IMR-90 (cell line): ENCODE measurements at regions not wholly inside any gene's neighbourhood (a gene's known extent, or its start where the extent isn't known, plus 50 kb on each side); places are given as distances from the start of the nearest gene placed in this dataset.

Experiments used
- ATAC-seq: fragments of 200-7000 bp; cut with Tn5 transposase; 2 replicates; pipeline ENCODE4 v1.9.1; 2020; ENCODE audit warnings: low read depth, mild to moderate bottlenecking, moderate library complexity
- BruUV-seq: library from RNA; stranded (reverse); fragments of 400-500 nt; replicated peaks from 2 replicates; lab custom pipeline; 2021; lab: Mats Ljungman, UMichigan
- CTCF ChIA-PET: fragments of 300-600 bp; formaldehyde crosslinking; extraction: SDS; loops from one replicate; lab custom pipeline; 2021; ENCODE audit warnings: antibody characterized with exemption; lab: Yijun Ruan, JAX
- POLR2A ChIA-PET: fragments of 300-600 bp; sonication (Branson Sonifier 250); formaldehyde crosslinking; loops from one replicate; lab custom pipeline; 2022; ENCODE audit warnings: antibody characterized with exemption; ENCODE audit not compliant: unreplicated experiment; lab: Charles Lee
- DNase-seq: peaks from one replicate; pipeline ENCODE4 v3.0.0; 2013
- H2AFZ ChIP-seq: replicated peaks from 2 replicates; pipeline ENCODE3; 2013; ENCODE audit warnings: low read length, mild to moderate bottlenecking; ENCODE audit not compliant: poor library complexity
- H2AK5ac ChIP-seq: 2 replicates; pipeline ENCODE4 v1.6.1; 2013; ENCODE audit warnings: low read depth, low read length, inconsistent platforms
- H2AK9ac ChIP-seq: replicated peaks from 2 replicates; pipeline ENCODE3; 2013; ENCODE audit warnings: mild to moderate bottlenecking, low read depth, low read length, moderate library complexity; ENCODE audit not compliant: poor library complexity
- H2BK120ac ChIP-seq: 2 replicates; pipeline ENCODE4 v1.6.1; 2013; ENCODE audit warnings: low read depth, low read length, inconsistent platforms
- H2BK15ac ChIP-seq: 3 replicates; pipeline ENCODE4 v1.6.1; 2013; ENCODE audit warnings: low read depth, low read length, inconsistent platforms
- H2BK20ac ChIP-seq: 2 replicates; pipeline ENCODE4 v1.6.1; 2013; ENCODE audit warnings: low read depth, mild to moderate bottlenecking, inconsistent platforms, low read length, moderate library complexity
- H2BK5ac ChIP-seq: 2 replicates; pipeline ENCODE4 v1.6.1; 2013; ENCODE audit warnings: mild to moderate bottlenecking, low read depth, low read length, inconsistent platforms; ENCODE audit not compliant: poor library complexity, severe bottlenecking
- H3K14ac ChIP-seq: replicated peaks from 2 replicates; pipeline ENCODE4 v1.6.1; 2013; ENCODE audit warnings: low read depth, low read length, inconsistent platforms
- H3K18ac ChIP-seq: 2 replicates; pipeline ENCODE4 v1.6.1; 2013; ENCODE audit warnings: low read depth, low read length, control low read depth
- H3K23ac ChIP-seq: 2 replicates; pipeline ENCODE4 v1.6.1; 2013; ENCODE audit warnings: low read depth, low read length, inconsistent platforms
- H3K27ac ChIP-seq: 2 replicates; pipeline ENCODE4 v1.5.1; 2013; ENCODE audit warnings: mild to moderate bottlenecking, control low read depth, low read length; ENCODE audit not compliant: insufficient read depth
- H3K27me3 ChIP-seq: 2 replicates; pipeline ENCODE4 v1.6.1; 2013; ENCODE audit warnings: low read length; ENCODE audit not compliant: control insufficient read depth, insufficient read depth
- H3K36me3 ChIP-seq: 2 replicates; pipeline ENCODE4 v1.6.1; 2013; ENCODE audit warnings: low read length, mixed read lengths; ENCODE audit not compliant: control insufficient read depth, insufficient read depth
- H3K4ac ChIP-seq: 2 replicates; pipeline ENCODE4 v1.6.1; 2013; ENCODE audit warnings: low read depth, low read length, inconsistent platforms
- H3K4me1 ChIP-seq: 2 replicates; pipeline ENCODE4 v1.6.1; 2013; ENCODE audit warnings: low read length, mixed read lengths; ENCODE audit not compliant: control insufficient read depth, insufficient read depth
- H3K4me2 ChIP-seq: 2 replicates; pipeline ENCODE4 v1.6.1; 2013; ENCODE audit warnings: low read depth, mild to moderate bottlenecking, control low read depth, low read length, moderate library complexity
- H3K4me3 ChIP-seq: 2 replicates; pipeline ENCODE4 v1.5.1; 2013; ENCODE audit warnings: low read depth, mild to moderate bottlenecking, control low read depth, low read length, moderate library complexity; ENCODE audit not compliant: insufficient read depth
- H3K56ac ChIP-seq: 2 replicates; pipeline ENCODE4 v1.6.1; 2013; ENCODE audit warnings: low read length, inconsistent platforms; ENCODE audit not compliant: insufficient read depth; ENCODE audit errors: extremely low read depth
- H3K79me1 ChIP-seq, 2 experiments: 2 replicates each; pipeline ENCODE4 v1.6.1; 2013; ENCODE audit warnings: low read length in 2 of 2, inconsistent platforms in 1 of 2, low read depth in 1 of 2
- H3K9ac ChIP-seq: 2 replicates; pipeline ENCODE4 v1.6.1; 2013; ENCODE audit warnings: low read depth, low read length, control low read depth
- H3K9me1 ChIP-seq: 2 replicates; pipeline ENCODE4 v1.6.1; 2013; ENCODE audit warnings: low read length, inconsistent platforms; ENCODE audit not compliant: insufficient read depth
- H3K9me3 ChIP-seq: 2 replicates; pipeline ENCODE4 v1.6.1; 2013; ENCODE audit warnings: low read length; ENCODE audit not compliant: control insufficient read depth, insufficient read depth
- H4K20me1 ChIP-seq: 2 replicates; pipeline ENCODE4 v1.6.1; 2013; ENCODE audit warnings: low read length, inconsistent platforms; ENCODE audit not compliant: insufficient read depth
- H4K5ac ChIP-seq: 2 replicates; pipeline ENCODE4 v1.6.1; 2013; ENCODE audit warnings: mild to moderate bottlenecking, low read depth, low read length, control low read depth
- H4K8ac ChIP-seq, 2 experiments: 2 replicates each; pipeline ENCODE4 v1.6.1; 2013; ENCODE audit warnings: low read depth in 2 of 2, low read length in 2 of 2, control low read depth in 1 of 2, inconsistent platforms in 1 of 2
- H4K91ac ChIP-seq: 2 replicates; pipeline ENCODE4 v1.6.1; 2013; ENCODE audit warnings: low read depth, low read length, inconsistent platforms; ENCODE audit not compliant: insufficient read depth
- BHLHE40 ChIP-seq: fragments of 150-350 bp; IDR thresholded peaks from 2 replicates; pipeline ENCODE4 v1.6.1; 2016; ENCODE audit warnings: mild to moderate bottlenecking, low read depth, low read length
- CEBPB ChIP-seq: IDR thresholded peaks from 2 replicates; pipeline ENCODE4 v1.6.1; 2012; ENCODE audit warnings: low read depth, low read length, improper control_type of control experiment
- CHD1 ChIP-seq: IDR thresholded peaks from 2 replicates; pipeline ENCODE4 v1.6.1; 2012; ENCODE audit warnings: low read depth, low read length, improper control_type of control experiment
- ELK1 ChIP-seq: fragments of 150-350 bp; IDR thresholded peaks from 2 replicates; pipeline ENCODE4 v1.6.1; 2016; ENCODE audit warnings: low read depth, mild to moderate bottlenecking, low read length, moderate library complexity, borderline replicate concordance
- FOS ChIP-seq: fragments of 150-350 bp; IDR thresholded peaks from 2 replicates; pipeline ENCODE4 v1.6.1; 2016; ENCODE audit warnings: low read depth, low read length
- MAFK ChIP-seq: IDR thresholded peaks from 2 replicates; pipeline ENCODE4 v1.6.1; 2012; ENCODE audit warnings: low read depth, low read length, improper control_type of control experiment
- MAZ ChIP-seq: IDR thresholded peaks from 2 replicates; pipeline ENCODE4 v1.6.1; 2012; ENCODE audit warnings: low read depth, mild to moderate bottlenecking, low read length, improper control_type of control experiment, moderate library complexity, borderline replicate concordance
- MXI1 ChIP-seq: IDR thresholded peaks from 2 replicates; pipeline ENCODE4 v1.6.1; 2012; ENCODE audit warnings: low read depth, mild to moderate bottlenecking, low read length, moderate library complexity, borderline replicate concordance
- POLR2A ChIP-seq: IDR thresholded peaks from 2 replicates; pipeline ENCODE4 v1.6.1; 2012; ENCODE audit warnings: mild to moderate bottlenecking, low read depth, low read length
- RAD21 ChIP-seq: IDR thresholded peaks from 2 replicates; pipeline ENCODE4 v1.6.1; 2012; ENCODE audit warnings: low read length, improper control_type of control experiment
- RCOR1 ChIP-seq: IDR thresholded peaks from 2 replicates; pipeline ENCODE4 v1.6.1; 2012; ENCODE audit warnings: mild to moderate bottlenecking, low read length, improper control_type of control experiment; ENCODE audit not compliant: insufficient replicate concordance
- RFX5 ChIP-seq: IDR thresholded peaks from 2 replicates; pipeline ENCODE4 v1.8.0; 2012; ENCODE audit warnings: low read depth, mild to moderate bottlenecking, low read length, moderate library complexity
- SMC3 ChIP-seq: fragments of 150-350 bp; IDR thresholded peaks from 2 replicates; pipeline ENCODE4 v1.6.1; 2016; ENCODE audit warnings: low read depth, mild to moderate bottlenecking, antibody characterized with exemption, low read length, moderate library complexity
- WGBS, 2 experiments: methylation state at CpG; one replicate each; pipeline versions ENCODE4 v1.1.5 to v1.1.7; 2013; ENCODE audit warnings: missing lambda C conversion rate in 2 of 2; ENCODE audit not compliant: insufficient read length in 1 of 2; ENCODE audit errors: extremely low coverage in 2 of 2; 5-methylcytosine and 5-hydroxymethylcytosine counted together
- dilution Hi-C: fragments of 300-500 bp; cut with HindIII; formaldehyde crosslinking; loops from one replicate; pipeline ENCODE4 v1.14.3; 2018; ENCODE audit warnings: low sequenced_read_pairs; ENCODE audit not compliant: unreplicated experiment
- in situ Hi-C: fragments of 300-500 bp; cut with MboI; formaldehyde crosslinking; loops from 3 replicates; pipeline ENCODE4 v1.14.3; 2019; ENCODE audit warnings: low sequenced_read_pairs, inconsistent platforms, mixed read lengths
- intact Hi-C: fragments of 100-400 bp; cut with micrococcal nuclease; formaldehyde crosslinking; loops from 2 replicates; pipeline ENCODE4 v1.10.0; 2022
- TF ChIP-seq, protein P1 (sequence below): fragments of 150-350 bp; IDR thresholded peaks from 2 replicates; pipeline ENCODE4 v1.6.1; 2017; ENCODE audit warnings: mild to moderate bottlenecking, antibody characterized with exemption, low read length, low read depth
- TF ChIP-seq, protein P2 (sequence below): conservative IDR thresholded peaks from 2 replicates; pipeline ENCODE4 v1.5.1; 2012; ENCODE audit warnings: mild to moderate bottlenecking, low read depth, low read length, improper control_type of control experiment

DNA sequence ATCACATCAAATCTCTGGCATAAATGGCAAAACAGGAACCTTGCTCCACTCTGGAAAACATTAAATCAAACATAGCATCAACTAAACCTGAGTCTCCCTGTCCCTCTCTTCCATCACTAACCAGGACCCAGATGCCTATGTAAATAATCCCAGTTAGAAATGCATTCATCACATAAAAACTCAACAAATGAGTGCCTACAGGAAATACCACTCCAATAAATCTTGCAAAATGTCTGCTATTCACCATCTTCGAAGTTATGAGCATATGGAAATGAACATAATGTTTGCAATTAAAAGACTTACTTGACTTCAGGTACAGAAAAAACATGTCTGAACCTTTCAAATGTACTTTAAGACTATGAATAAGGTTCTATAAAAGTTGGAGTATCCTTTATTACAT lies 425.0 kb downstream of the CDH11 start:
- H3K4me1 ChIP-seq, result no peaks in the 10 kb centered on the region
- H2BK120ac ChIP-seq, result no peak overlapping the region
- in situ Hi-C loops, result no loop called here
- H2AK5ac ChIP-seq, result no peak overlapping the region
- H3K79me1 ChIP-seq, result no peaks in the 10 kb centered on the region
- no peaks in the 10 kb centered on the region for H3K9me3 ChIP-seq
- ChIA-PET POLR2A (no interaction called here), CTCF (no interaction called here)
- no peak overlapping the region for H4K91ac ChIP-seq
- no peak overlapping the region for H3K56ac ChIP-seq
- no peak overlapping the region for H3K14ac ChIP-seq
- no peak overlapping the region for H3K4ac ChIP-seq
- no peak overlapping the region for H3K9ac ChIP-seq
- H3K4me2 ChIP-seq, result no peak overlapping the region
- no peak overlapping the region for H2AFZ ChIP-seq
- H3K9me1 ChIP-seq, result no peaks in the 10 kb centered on the region
- no peak overlapping the region for H2AK9ac ChIP-seq
- no peaks in the 10 kb centered on the region; the same call in 1 of the 2 replicates for H3K27me3 ChIP-seq
- no peak overlapping the region for H3K27ac ChIP-seq
- no peak overlapping the region for H3K23ac ChIP-seq
- dilution Hi-C loops, result no loop called here
- H3K36me3 ChIP-seq, result no peaks in the 10 kb centered on the region
- DNase-seq (no peak), ATAC-seq (no peak)
- H3K4me3 ChIP-seq, result no peak overlapping the region
- H2BK5ac ChIP-seq, result no peak overlapping the region
- no CpG with 5 or more reads among the region's 1 CpG for WGBS, 2 experiments
- H3K18ac ChIP-seq, result no peak overlapping the region
- BruUV-seq, result no TSS peak
- H4K5ac ChIP-seq, result no peak overlapping the region
- TF ChIP-seq BHLHE40 (no peak), RCOR1 (no peak), POLR2A (no peak), ELK1 (no peak), RAD21 (no peak), MXI1 (no peak), MAZ (no peak), CEBPB (no peak), FOS (no peak), MAFK (no peak), CHD1 (no peak), SMC3 (no peak), RFX5 (no peak)
- TF ChIP-seq, protein P1, sequence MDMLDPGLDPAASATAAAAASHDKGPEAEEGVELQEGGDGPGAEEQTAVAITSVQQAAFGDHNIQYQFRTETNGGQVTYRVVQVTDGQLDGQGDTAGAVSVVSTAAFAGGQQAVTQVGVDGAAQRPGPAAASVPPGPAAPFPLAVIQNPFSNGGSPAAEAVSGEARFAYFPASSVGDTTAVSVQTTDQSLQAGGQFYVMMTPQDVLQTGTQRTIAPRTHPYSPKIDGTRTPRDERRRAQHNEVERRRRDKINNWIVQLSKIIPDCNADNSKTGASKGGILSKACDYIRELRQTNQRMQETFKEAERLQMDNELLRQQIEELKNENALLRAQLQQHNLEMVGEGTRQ, result no peak
- TF ChIP-seq, protein P2, sequence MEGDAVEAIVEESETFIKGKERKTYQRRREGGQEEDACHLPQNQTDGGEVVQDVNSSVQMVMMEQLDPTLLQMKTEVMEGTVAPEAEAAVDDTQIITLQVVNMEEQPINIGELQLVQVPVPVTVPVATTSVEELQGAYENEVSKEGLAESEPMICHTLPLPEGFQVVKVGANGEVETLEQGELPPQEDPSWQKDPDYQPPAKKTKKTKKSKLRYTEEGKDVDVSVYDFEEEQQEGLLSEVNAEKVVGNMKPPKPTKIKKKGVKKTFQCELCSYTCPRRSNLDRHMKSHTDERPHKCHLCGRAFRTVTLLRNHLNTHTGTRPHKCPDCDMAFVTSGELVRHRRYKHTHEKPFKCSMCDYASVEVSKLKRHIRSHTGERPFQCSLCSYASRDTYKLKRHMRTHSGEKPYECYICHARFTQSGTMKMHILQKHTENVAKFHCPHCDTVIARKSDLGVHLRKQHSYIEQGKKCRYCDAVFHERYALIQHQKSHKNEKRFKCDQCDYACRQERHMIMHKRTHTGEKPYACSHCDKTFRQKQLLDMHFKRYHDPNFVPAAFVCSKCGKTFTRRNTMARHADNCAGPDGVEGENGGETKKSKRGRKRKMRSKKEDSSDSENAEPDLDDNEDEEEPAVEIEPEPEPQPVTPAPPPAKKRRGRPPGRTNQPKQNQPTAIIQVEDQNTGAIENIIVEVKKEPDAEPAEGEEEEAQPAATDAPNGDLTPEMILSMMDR, result no peak
- no peak overlapping the region for H4K8ac ChIP-seq
- H2BK20ac ChIP-seq, result no peak overlapping the region
- no peaks in the 10 kb centered on the region for H4K20me1 ChIP-seq
- intact Hi-C loops, result no loop called here
- no peak overlapping the region for H2BK15ac ChIP-seq
